Left ventricle myocardium superior (tissue), 1 donor: ENCODE measurements at regions not wholly inside any gene's neighbourhood (a gene's known extent, or its start where the extent isn't known, plus 50 kb on each side); places are given as distances from the start of the nearest gene placed in this dataset.
"Not testable (repeated sequence)": the region's sequence is repeated elsewhere in the genome, so short reads cannot be mapped to it uniquely, and the experiment has no call there.

Experiments used
- ATAC-seq: fragments of 200-7000 bp; cut with Tn5 transposase; one replicate; pipeline ENCODE4 v1.9.1; 2020; ENCODE audit warnings: mild to moderate bottlenecking, moderate library complexity
- DNase-seq: peaks from one replicate; pipeline ENCODE4 v3.0.0-alpha.2; 2020
- intact Hi-C: fragments of 100-400 bp; cut with micrococcal nuclease; formaldehyde crosslinking; loops from one replicate; pipeline ENCODE4 v1.11.0; 2022
- donor health status: DM: no; HTN: yes; CAD: no; lungs with severe emphysema.

DNA sequence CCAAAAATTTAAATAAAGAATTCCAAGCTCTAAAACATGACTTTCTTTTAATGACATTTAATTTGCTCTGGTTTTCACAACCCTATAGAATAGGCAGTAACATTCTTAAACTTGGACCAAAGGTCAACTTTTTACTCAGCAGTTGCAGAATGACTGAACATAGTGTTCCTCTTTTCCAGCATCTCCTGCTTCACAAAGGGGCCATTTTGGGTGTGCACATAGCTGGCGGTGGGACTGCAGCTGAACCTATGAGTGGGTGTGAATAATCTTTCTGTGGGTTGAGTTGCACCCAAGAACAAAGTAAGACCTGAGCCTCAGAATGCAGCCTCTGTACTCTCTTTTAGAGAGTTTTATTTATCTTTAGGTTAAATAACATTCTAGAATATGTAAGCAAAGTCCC lies 96.9 kb upstream of the HAPLN1 start:
- DNase-seq, result no peak
- intact Hi-C loops, result no loop called here
- no peak for ATAC-seq

GRCh38 chr5:83815661-83816060 lies 95.0 kb upstream of the HAPLN1 start:
- no peak for ATAC-seq
- DNase-seq, result no peak
- intact Hi-C loops, result no loop called here

DNA sequence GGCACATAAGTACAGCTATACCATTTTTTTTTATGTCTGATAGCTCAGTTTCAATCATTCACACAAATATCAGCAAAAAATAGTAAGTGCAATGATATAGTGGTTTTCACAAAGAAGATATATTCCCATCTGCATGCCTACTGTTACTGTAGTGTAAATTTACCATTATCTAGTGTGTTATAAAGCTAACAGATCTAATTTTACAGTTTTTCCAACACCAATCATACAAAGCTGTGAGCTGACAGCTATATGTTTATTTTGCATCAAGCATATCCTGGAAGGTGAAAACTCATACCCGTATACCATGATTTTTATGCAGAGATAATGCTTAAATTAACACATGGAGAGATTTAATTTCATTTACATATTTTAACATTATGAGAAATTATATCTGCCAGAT lies 89.9 kb upstream of the HAPLN1 start:
- ATAC-seq (no peak), DNase-seq (no peak)
- intact Hi-C loops, result no loop called here

- ATAC-seq (no peak), DNase-seq (no peak)
- intact Hi-C loops, result no loop called here
These were observed 82.0 kb upstream of the HAPLN1 start for GRCh38 chr5:83802686-83803085.

DNA sequence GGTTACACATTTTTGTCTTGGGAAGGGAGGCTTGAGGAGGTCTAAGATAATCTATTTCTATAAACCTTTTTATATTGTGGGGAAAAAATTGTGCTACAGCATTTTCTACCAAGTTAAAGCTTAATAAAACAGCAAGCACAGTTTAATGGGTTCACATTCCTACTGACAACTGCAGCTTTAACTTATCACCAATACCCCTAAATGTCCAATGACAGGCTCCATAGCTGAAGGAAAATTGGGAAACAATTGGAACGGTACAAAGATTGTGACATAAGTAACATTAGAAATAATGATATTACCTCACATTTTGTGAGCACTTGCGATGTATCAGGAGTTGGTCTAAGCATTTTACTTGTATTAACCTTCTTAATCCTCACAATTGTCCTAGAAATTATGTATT lies 79.5 kb upstream of the HAPLN1 start:
- no peak for DNase-seq
- no peak for ATAC-seq
- intact Hi-C loops, result no loop called here

GRCh38 chr5:83799020-83799419 lies 78.4 kb upstream of the HAPLN1 start:
- ATAC-seq, DNase-seq: not testable (repeated sequence)

GRCh38 chr5:83789371-83789770 lies 68.7 kb upstream of the HAPLN1 start:
- intact Hi-C loops, result no loop called here
- ATAC-seq (no peak), DNase-seq (no peak)

More at GRCh38 chr5:83799020-83799419, 78.4 kb upstream of the HAPLN1 start:
- intact Hi-C loops, result not testable (repeated sequence)

GRCh38 chr5:83787631-83788030 lies 67.0 kb upstream of the HAPLN1 start:
- DNase-seq, result no peak
- intact Hi-C loops, result no loop called here

GRCh38 chr5:83785176-83785668 lies 64.6 kb upstream of the HAPLN1 start:
- DNase-seq, result no peak
- intact Hi-C loops, result no loop called here
- ATAC-seq, result no peak

More at GRCh38 chr5:83787631-83788030, 67.0 kb upstream of the HAPLN1 start:
- ATAC-seq, result no peak

- DNase-seq, result no peak
- intact Hi-C loops, result no loop called here
- ATAC-seq, result no peak
These were observed 60.2 kb upstream of the HAPLN1 start for GRCh38 chr5:83780699-83781350.

- intact Hi-C loops, result no loop called here
- no peak for ATAC-seq
- DNase-seq, result no peak
These were observed 57.2 kb upstream of the HAPLN1 start for GRCh38 chr5:83777856-83778255.

DNA sequence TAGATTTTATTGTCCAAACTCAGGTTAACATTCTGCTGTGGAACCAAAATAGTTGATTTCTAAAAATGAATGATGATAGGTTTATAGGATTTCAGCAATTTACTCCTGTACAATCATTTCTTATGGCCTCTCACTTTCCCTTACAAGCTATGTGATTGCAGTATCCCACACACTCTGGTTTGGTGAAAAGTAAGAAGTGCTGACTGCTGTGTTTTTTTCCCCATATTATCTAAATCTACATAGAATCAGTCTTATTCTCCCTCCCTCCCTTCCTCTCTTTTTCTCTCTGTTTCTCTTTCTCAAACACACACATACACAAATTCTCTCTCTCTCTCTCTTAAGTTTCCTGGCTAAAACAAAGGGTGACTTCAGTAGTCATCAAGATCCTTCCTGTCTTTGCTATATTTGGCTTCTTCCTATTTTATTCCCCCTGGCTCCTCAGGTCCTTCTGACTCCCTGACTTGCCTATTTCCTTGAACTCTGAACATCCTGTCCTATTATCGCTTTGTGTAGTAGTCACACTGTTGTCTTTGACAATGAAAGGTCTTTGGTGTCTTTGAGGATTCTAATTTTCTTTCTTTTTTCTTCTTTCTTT lies 55.9 kb upstream of the HAPLN1 start:
- intact Hi-C loops, result no loop called here
- DNase-seq, result no peak
- no peak for ATAC-seq
